AG04450 (cell line): ENCODE measurements at regions not wholly inside any gene's neighbourhood (a gene's known extent, or its start where the extent isn't known, plus 50 kb on each side); places are given as distances from the start of the nearest gene placed in this dataset.

ENCODE experiments used
- CTCF ChIA-PET: fragments of 300-600, 350-600 bp; formaldehyde crosslinking; extraction: SDS; loops from one replicate; lab custom pipeline; 2022; ENCODE audit warnings: antibody characterized with exemption, inconsistent platforms; lab: Charles Lee
- POLR2A ChIA-PET: fragments of 350-600 bp; formaldehyde crosslinking; extraction: SDS; loops from one replicate; lab custom pipeline; 2021; ENCODE audit warnings: antibody characterized with exemption, inconsistent platforms; lab: Yijun Ruan, JAX
- DNase-seq: peaks from one replicate; pipeline ENCODE4 v3.0.0-alpha.2; 2011; ENCODE audit warnings: low read depth, low spot score
- H3K27ac ChIP-seq: one replicate; pipeline ENCODE4 v1.5.1; 2012; ENCODE audit warnings: low read depth, low read length, control low read depth
- H3K27me3 ChIP-seq: one replicate; pipeline ENCODE4 v1.6.0; 2012; ENCODE audit warnings: low read length; ENCODE audit not compliant: control insufficient read depth, insufficient read depth
- H3K4me3 ChIP-seq: 2 replicates; pipeline ENCODE4 v1.5.1; 2011; ENCODE audit warnings: mild to moderate bottlenecking, low read depth, low read length, control low read depth
- H3K9me3 ChIP-seq: 2 replicates; pipeline ENCODE4 v1.5.1; 2012; ENCODE audit warnings: low read length; ENCODE audit not compliant: control insufficient read depth, insufficient read depth
- TF ChIP-seq, protein P1 (sequence below): IDR thresholded peaks from 2 replicates; pipeline ENCODE4 v1.5.1; 2011; ENCODE audit warnings: low read depth, low read length, control low read depth, inconsistent platforms

DNA sequence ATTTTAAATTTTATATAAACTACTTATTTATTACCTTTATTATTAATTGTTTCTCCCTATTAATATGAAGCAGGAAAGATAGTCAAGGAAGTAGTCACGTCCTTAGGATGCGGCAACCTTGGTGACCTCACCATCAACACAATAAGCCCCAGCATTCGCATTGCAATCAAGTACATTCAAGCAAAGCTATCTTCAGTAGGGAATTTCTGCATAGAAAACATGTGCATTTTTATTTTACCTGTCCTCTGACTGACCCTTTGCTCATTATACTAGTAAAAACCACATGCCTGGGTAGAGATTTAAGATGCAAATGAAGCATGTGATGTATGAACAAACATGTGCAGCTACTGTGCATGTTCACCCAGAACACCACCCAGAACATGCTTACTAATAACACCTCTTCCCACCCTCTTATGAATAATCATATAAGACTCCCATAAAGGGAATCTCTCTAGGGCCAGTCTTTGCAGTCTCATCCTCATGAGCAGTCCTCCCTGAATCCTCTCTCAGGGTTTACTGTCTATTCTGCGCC is 869.6 kb downstream of the TAF11L14 start:
- H3K27ac ChIP-seq = no peak overlapping the region
- ChIA-PET CTCF (no interaction called here), POLR2A (no interaction called here)
- TF ChIP-seq, protein P1, sequence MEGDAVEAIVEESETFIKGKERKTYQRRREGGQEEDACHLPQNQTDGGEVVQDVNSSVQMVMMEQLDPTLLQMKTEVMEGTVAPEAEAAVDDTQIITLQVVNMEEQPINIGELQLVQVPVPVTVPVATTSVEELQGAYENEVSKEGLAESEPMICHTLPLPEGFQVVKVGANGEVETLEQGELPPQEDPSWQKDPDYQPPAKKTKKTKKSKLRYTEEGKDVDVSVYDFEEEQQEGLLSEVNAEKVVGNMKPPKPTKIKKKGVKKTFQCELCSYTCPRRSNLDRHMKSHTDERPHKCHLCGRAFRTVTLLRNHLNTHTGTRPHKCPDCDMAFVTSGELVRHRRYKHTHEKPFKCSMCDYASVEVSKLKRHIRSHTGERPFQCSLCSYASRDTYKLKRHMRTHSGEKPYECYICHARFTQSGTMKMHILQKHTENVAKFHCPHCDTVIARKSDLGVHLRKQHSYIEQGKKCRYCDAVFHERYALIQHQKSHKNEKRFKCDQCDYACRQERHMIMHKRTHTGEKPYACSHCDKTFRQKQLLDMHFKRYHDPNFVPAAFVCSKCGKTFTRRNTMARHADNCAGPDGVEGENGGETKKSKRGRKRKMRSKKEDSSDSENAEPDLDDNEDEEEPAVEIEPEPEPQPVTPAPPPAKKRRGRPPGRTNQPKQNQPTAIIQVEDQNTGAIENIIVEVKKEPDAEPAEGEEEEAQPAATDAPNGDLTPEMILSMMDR = no peak
- H3K9me3 ChIP-seq = peaks cover 3% of the 10 kb centered on the region; the same call in 1 of the 2 replicates
- no peak for DNase-seq
- no peaks in the 10 kb centered on the region for H3K27me3 ChIP-seq
- no peak overlapping the region for H3K4me3 ChIP-seq

DNA sequence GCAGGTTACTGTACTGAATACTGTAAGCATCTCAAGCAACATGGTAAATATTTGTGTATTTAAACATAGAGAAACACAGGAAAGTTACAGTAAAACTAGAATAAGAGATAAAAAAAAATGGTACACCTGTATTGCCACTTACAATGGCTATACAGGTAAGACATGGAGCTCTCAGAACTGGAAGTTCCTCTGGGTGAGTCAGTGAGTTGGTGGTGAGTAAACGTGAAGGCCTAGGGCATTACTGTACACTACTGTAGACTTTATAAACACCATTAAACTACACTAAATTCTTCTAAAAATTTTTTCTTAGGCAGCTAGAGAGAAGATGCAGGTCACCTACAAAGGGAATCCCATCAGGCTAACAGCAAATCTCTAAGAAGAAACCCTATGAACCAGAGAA is 872.9 kb downstream of the TAF11L14 start:
- TF ChIP-seq, protein P1 = no peak
- Histone ChIP-seq H3K4me3 (no peak overlapping the region), H3K27ac (no peak overlapping the region), H3K9me3 (peaks cover 3% of the 10 kb centered on the region; the same call in 1 of the 2 replicates), H3K27me3 (no peaks in the 10 kb centered on the region)
- no peak for DNase-seq
- CTCF ChIA-PET = no interaction called here
- POLR2A ChIA-PET = no interaction called here

DNA sequence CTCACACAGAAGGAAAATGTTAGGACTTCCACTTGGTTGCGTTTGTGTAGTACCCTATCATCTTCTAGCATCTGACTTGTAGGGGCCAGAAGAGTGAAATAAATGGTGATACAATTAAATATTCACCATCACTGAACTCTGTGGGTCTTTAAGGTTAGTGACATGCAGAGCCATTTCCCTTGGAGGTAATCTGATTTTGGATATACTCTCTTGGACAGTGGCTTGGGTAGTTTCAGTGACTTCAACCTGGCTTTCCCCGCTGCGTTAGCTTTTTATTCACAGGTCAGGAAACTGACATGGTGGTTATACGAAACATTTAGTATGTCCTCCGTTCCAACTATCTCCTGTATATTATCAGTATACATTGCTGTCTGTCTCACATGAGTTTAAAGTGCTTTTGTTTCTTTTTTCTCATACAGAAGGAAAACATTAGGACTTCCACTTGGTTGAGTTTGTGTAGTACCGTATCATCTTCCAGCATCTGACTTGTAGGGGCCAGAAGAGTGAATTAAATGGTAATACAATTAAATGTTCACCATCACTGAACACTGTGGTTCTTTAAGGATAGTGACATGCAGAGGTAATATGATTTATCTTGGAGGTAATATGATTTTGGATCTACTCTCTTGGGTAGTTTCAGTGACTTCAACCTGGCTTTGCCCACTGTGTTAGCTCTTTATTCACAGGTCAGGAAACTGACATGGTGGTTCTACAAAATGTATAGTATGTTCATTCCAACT is 883.6 kb downstream of the TAF11L14 start:
- Histone ChIP-seq H3K27me3 (no peaks in the 10 kb centered on the region), H3K4me3 (no peak overlapping the region), H3K9me3 (peaks cover 3% of the 10 kb centered on the region; the same call in 1 of the 2 replicates), H3K27ac (no peak overlapping the region)
- TF ChIP-seq, protein P1 = no peak
- CTCF ChIA-PET = no interaction called here
- POLR2A ChIA-PET = no interaction called here
- no peak for DNase-seq

DNA sequence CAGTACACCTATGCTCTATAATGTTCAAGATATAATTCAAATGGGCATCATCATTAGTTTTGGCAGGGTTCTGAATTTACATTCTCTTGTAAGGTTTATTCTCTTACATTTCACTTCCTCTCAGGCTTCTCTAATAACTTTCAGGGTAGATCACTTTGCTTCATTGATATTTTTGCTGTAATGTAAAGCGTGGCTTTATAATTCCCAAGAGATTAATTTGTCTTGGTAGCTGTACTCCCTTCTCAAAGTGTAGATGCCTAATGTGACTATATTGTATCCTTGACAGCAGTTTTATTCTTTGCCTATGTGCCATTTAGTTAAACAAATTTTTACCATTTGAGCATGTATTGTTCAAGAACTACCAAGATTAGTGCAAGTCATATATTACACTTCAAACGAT is 889.1 kb downstream of the TAF11L14 start:
- Histone ChIP-seq H3K27ac (no peak overlapping the region), H3K27me3 (no peaks in the 10 kb centered on the region), H3K9me3 (peaks cover 6% of the 10 kb centered on the region; the same call in 1 of the 2 replicates), H3K4me3 (no peak overlapping the region)
- DNase-seq = no peak
- ChIA-PET POLR2A (no interaction called here), CTCF (no interaction called here)
- TF ChIP-seq, protein P1 = no peak

DNA sequence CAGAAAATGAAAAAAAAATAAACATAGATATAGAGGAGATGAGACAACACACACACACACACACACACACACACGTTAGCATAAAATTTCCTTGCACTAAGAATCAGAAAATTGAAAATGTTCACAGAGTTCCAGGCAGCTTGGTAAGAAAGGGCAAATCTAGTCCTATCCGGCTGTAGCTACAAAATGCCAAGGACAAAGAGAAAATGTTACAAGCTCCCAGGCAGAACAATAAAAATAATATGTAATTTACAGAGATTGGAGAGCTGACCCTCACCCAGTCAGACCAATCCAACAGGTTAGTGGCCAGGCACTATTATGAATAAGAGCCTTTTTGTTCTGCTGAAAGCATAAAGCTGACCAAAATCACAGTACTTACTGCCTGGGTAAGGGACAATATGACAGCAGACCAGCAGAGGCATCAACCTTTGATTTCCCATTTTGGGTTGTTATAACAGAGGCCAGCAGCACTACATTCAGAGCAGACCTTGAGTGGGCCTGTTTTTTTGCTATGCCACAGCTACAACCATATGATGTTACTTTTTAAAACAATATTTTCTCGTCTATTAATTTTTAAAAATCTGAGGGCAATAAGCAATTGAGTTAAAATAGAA is 892.6 kb downstream of the TAF11L14 start:
- TF ChIP-seq, protein P1 = no peak
- POLR2A ChIA-PET = no interaction called here
- no peak overlapping the region for H3K27ac ChIP-seq
- peaks cover 3% of the 10 kb centered on the region; the same call in 1 of the 2 replicates for H3K9me3 ChIP-seq
- CTCF ChIA-PET = no interaction called here
- no peaks in the 10 kb centered on the region for H3K27me3 ChIP-seq
- H3K4me3 ChIP-seq = no peak overlapping the region
- DNase-seq = no peak
